ENCODE measurements at regions not wholly inside any gene's neighbourhood (a gene's known extent, or its start where the extent isn't known, plus 50 kb on each side); places are given as distances from the start of the nearest gene placed in this dataset.

- Mint-ChIP-seq H3K4me1 (peaks cover 4% of the 10 kb centered on the region), H3K4me3 (no peak overlapping the region), H3K9me3 (ENCODE audit: insufficient read depth) (no peaks in the 10 kb centered on the region), H3K27me3 (no peaks in the 10 kb centered on the region), H3K27ac (no peak overlapping the region)
- no peaks in the 10 kb centered on the region for H3K36me3 ChIP-seq (replicated peaks in 1 of 2; ENCODE audit: control extremely low read depth in 1 of 2, control insufficient read depth in 1 of 2, extremely low read depth in 1 of 2, insufficient read depth in 2 of 2, low read length in 1 of 2)
- CTCF ChIA-PET, result interaction anchor here (0.6 kb wide), 1 partner anchor 46 kb away, joined by 3 read pairs; no protein-coding TSS in a partner anchor
- H3K79me2 ChIP-seq (ENCODE audit: control insufficient read depth, insufficient read depth, low read length), result no peaks in the 10 kb centered on the region
- TF ChIP-seq EZH2 (IDR thresholded peaks at IDR 0.05; ENCODE audit: borderline replicate concordance, insufficient read depth, low read depth, low read length, poor library complexity, severe bottlenecking) (no peak), CTCF (IDR thresholded peaks at IDR 0.05) (no peak)
- no peaks in the 10 kb centered on the region for H3K27me3 ChIP-seq (replicated peaks in 1 of 4; ENCODE audit: control extremely low read depth in 1 of 4, control insufficient read depth in 3 of 4, insufficient read depth in 4 of 4, low read length in 3 of 4)
- ATAC-seq (ENCODE audit: low read depth) (no peak), DNase-seq (no peak)
- no peak overlapping the region for H3K4me3 ChIP-seq (ENCODE audit: control extremely low read depth in 1 of 5, extremely low read depth in 1 of 5, insufficient read depth in 1 of 5, low read depth in 2 of 5, low read length in 4 of 5)
- no peak overlapping the region for H3K27ac ChIP-seq (ENCODE audit: low read length in 2 of 2)
- no peak overlapping the region for H2AFZ ChIP-seq (ENCODE audit: insufficient read depth, low read depth, low read length, poor library complexity, severe bottlenecking)
- H3K4me1 ChIP-seq (ENCODE audit: control insufficient read depth in 2 of 2, insufficient read depth in 2 of 2, low read length in 2 of 2), result no peaks in the 10 kb centered on the region
- no peak overlapping the region for H3K4me2 ChIP-seq (replicated peaks; ENCODE audit: low read depth, low read length, poor library complexity, severe bottlenecking)
- H3K9ac ChIP-seq (ENCODE audit: low read length), result no peak overlapping the region
- intact Hi-C loops (cut with micrococcal nuclease), result no loop called here
- 100% methylated on average over 1 of the region's 8 CpGs for WGBS (ENCODE audit: insufficient coverage)
- peaks cover 0 to 5% (median 0%) of the 10 kb centered on the region in 3 donors for H3K9me3 ChIP-seq (ENCODE audit: control extremely low read depth in 1 of 3, control insufficient read depth in 2 of 3, insufficient read depth in 1 of 3, low read length in 2 of 3)
- POLR2A ChIA-PET, result no interaction called here
- no peaks in the 10 kb centered on the region for H4K20me1 ChIP-seq (ENCODE audit: control insufficient read depth, insufficient read depth, low read length, poor library complexity, severe bottlenecking)
Measured at GRCh38 chr9:95820074-95820473, 55.4 kb upstream of the ERCC6L2 start.

- H2AFZ ChIP-seq (ENCODE audit: insufficient read depth, low read depth, low read length, poor library complexity, severe bottlenecking), result no peak overlapping the region
- no peaks in the 10 kb centered on the region for H3K4me1 ChIP-seq (ENCODE audit: control insufficient read depth in 2 of 2, insufficient read depth in 2 of 2, low read length in 2 of 2)
- POLR2A ChIA-PET, result no interaction called here
- CTCF ChIA-PET, result no interaction called here
- no peaks in the 10 kb centered on the region for H3K27me3 ChIP-seq (replicated peaks in 1 of 4; ENCODE audit: control extremely low read depth in 1 of 4, control insufficient read depth in 3 of 4, insufficient read depth in 4 of 4, low read length in 3 of 4)
- H3K27ac ChIP-seq (ENCODE audit: low read length in 2 of 2), result no peak overlapping the region
- no peaks in the 10 kb centered on the region for H3K9me3 Mint-ChIP-seq (ENCODE audit: insufficient read depth)
- no peak overlapping the region for H3K4me3 Mint-ChIP-seq
- no peaks in the 10 kb centered on the region for H4K20me1 ChIP-seq (ENCODE audit: control insufficient read depth, insufficient read depth, low read length, poor library complexity, severe bottlenecking)
- H3K4me1 Mint-ChIP-seq, result peaks cover 4% of the 10 kb centered on the region
- H3K9ac ChIP-seq (ENCODE audit: low read length), result no peak overlapping the region
- no peaks in the 10 kb centered on the region for H3K79me2 ChIP-seq (ENCODE audit: control insufficient read depth, insufficient read depth, low read length)
- ATAC-seq (ENCODE audit: low read depth) (no peak), DNase-seq (no peak)
- no peak overlapping the region for H3K4me2 ChIP-seq (replicated peaks; ENCODE audit: low read depth, low read length, poor library complexity, severe bottlenecking)
- peaks cover 0 to 4% (median 0%) of the 10 kb centered on the region in 3 donors for H3K9me3 ChIP-seq (ENCODE audit: control extremely low read depth in 1 of 3, control insufficient read depth in 2 of 3, insufficient read depth in 1 of 3, low read length in 2 of 3)
- no peak overlapping the region for H3K27ac Mint-ChIP-seq
- no peak overlapping the region for H3K4me3 ChIP-seq (ENCODE audit: control extremely low read depth in 1 of 5, extremely low read depth in 1 of 5, insufficient read depth in 1 of 5, low read depth in 2 of 5, low read length in 4 of 5)
- intact Hi-C loops (cut with micrococcal nuclease), result no loop called here
- WGBS (ENCODE audit: insufficient coverage), result 100% methylated on average over 4 of the region's 10 CpGs
- H3K36me3 ChIP-seq (replicated peaks in 1 of 2; ENCODE audit: control extremely low read depth in 1 of 2, control insufficient read depth in 1 of 2, extremely low read depth in 1 of 2, insufficient read depth in 2 of 2, low read length in 1 of 2), result no peaks in the 10 kb centered on the region
- no peaks in the 10 kb centered on the region for H3K27me3 Mint-ChIP-seq
- TF ChIP-seq CTCF (IDR thresholded peaks at IDR 0.05), result no peak
- no peak for TF ChIP-seq EZH2 (IDR thresholded peaks at IDR 0.05; ENCODE audit: borderline replicate concordance, insufficient read depth, low read depth, low read length, poor library complexity, severe bottlenecking)
Measured at GRCh38 chr9:95819636-95820035, 55.9 kb upstream of the ERCC6L2 start.
